Hypothalamus (tissue), 51 donors: ENCODE measurements at regions not wholly inside any gene's neighbourhood (a gene's known extent, or its start where the extent isn't known, plus 50 kb on each side); places are given as distances from the start of the nearest gene placed in this dataset.
"Not testable (repeated sequence)": the region's sequence is repeated elsewhere in the genome, so short reads cannot be mapped to it uniquely, and the experiment has no call there.

Source experiments
- DNase-seq, 51 donors: peaks; one replicate each; lab custom pipeline; 2025; lab: John Stamatoyannopoulos, UW

DNA sequence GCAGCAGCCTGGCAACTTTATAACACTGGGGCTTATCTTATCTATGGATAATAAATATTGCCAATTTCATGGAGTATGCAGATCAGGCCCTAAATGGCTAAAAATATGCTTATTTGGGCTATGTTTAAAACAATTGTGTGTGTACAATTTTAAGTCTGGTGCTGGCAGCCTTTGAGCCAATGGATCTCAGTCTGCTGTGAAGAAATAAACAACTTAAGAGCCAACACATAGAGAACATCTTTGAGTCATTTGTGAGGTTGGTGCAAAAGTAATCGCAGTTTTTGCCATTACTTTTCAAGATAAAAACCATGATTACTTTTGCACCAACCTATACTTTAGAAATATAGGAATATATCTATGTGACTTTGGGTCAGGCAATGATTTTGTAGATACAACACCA, 129.1 kb upstream of the CARMIL1 start:
- no peak for DNase-seq

DNA sequence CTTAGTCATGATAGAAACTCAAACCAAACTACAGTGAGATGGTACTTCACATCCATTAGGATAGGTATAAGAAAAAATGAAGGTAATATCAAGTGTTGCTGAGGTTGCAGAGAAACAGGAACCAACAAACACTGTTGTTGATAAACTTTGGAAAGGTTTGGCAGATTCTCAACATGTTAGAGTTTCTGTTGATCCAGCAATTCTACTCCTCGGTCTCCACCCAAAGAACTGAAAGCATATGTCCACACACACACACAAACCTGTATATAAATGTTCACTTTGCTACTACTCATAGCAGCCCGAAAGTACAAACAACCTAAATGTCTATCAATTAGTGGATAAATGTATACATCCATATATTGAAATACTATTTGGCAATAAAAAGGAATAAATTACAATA, 128.3 kb upstream of the CARMIL1 start:
- DNase-seq, result no peak

DNA sequence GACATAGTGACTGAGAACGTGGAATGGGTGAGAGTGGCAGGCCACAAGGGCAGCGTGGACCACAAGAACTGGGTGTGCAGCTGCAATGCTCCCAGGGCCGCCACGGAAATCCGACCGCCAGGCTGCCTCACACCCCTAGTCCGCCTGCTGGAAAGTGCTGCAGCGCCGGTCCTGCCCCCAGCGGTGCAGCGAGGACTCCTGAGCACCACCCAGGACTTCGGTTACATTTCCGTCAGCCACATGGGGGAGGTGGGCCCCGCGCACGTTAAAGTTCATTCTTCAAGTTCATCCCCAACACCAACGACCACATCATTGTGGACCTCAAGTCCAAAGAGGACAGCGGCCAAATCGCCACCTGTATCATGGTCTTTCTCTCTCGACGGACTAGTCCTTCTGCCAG, 126.1 kb upstream of the CARMIL1 start:
- DNase-seq, result no peak

DNA sequence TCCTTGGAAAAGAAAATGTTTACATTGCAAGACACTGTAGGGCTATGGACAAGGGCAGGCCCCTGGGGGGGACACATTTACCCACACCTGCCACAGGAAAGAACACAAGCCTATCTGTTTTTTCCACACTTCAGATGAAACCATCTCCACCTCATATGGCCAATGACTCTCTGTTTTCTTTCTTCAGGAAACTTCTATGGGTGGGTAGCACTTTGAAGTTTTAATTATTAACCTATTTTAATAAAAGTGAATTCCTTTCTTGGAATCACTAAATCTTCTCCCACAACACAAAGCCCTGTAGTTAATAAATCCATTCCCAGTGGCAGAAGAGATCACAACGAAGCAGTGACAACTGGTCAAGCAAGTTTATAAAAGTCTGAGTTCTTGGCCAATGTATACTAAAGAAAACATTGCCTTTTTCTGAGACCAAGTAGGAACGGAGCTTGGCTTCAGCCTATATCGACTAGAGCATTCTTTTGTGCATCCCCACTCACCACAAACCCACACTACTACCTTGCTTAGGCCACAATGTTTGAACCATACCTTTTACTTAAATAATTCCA, 125.1 kb upstream of the CARMIL1 start:
- DNase-seq, result no peak

DNA sequence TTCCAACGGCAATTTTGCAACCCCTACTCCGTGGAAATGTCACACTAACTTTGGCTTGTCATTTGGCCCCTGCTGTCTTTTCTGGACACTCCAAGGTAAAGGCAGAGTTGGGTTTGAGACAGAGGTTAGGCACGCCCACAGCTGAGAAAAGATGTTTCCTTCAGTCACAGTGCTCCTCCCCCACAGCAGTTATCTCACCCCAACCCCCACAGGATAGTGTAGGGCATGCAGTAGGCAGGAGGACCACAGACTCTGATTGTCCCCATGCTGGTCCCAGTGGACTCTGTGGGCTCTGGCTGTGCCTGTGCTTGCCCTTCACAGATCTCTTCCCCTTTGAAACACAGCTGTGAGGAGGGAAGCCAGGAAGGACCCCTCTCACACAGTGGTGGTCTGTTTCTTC, 124.0 kb upstream of the CARMIL1 start:
- DNase-seq, result no peak

DNA sequence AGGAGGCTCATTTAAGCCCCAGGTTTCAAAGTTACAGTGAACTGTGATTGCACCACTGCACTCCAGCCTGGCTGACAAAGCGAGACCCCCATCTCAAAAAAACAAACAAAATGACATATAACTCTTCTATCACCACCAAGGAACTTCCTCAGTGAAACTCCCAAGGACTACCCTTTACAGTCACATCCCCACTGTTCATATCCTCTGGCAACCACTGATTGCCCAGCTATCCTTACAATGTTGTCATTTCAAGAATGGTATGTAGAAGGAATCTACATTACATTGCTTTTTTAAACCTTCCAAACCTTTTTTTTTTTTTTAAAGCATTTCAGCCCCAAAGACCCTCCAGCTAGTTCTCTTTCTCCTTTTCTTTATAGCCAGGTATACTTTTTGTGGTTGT, 123.1 kb upstream of the CARMIL1 start:
- DNase-seq, result no peak

DNA sequence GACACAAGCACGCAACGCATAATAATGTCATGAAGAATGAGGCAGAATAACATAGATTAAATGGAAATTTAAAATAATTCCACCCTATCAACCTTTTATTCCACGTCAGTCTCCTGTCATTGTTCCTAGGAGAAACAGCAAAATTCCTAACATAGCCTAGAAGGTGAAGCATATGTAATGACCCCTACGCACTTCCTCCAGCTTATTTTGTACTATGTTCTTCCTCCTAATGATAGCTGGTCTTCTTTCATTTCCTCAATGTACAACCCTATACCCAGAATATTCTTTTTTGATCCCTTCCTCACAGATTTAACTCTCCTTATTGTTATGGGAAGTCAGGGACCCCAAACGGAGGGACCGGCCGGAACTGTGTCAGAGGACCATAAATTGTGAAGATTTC, 122.0 kb upstream of the CARMIL1 start:
- no peak for DNase-seq

DNA sequence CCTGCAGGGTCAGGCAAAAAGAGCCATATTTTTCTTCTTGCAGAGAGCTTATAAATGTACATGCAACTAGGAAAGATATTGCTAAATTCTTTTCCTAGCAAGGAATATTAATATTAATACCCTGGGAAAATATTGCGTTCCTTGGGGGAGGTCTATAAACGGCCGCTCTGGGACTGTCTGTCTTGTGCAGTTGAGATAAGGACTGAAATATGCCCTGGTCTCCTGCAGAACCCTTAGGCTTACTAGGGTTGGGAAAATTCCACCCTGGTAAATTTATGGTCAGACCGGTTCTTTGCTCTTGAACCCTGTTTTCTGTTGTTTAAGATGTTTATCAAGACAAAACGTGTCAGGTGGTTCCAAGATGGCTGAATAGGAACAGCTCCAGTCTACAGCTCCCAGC, 121.3 kb upstream of the CARMIL1 start:
- DNase-seq, result no peak

DNA sequence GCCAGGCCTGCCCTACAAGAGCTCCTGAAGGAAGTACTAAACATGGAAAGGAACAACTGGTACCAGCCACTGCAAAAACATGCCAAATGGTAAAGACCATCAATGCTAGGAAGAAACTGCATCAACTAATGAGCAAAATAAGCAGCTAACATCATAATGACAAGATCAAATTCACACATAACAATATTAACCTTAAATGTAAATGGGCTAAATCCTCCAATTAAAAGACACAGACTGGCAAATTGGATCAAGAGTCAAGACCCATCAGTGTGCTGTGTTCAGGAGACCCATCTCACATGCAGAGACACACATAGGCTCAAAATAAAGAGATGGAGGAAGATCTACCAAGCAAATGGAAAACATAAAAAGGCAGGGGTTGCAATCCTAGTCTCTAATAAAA, 119.0 kb upstream of the CARMIL1 start:
- DNase-seq, result not testable (repeated sequence)

DNA sequence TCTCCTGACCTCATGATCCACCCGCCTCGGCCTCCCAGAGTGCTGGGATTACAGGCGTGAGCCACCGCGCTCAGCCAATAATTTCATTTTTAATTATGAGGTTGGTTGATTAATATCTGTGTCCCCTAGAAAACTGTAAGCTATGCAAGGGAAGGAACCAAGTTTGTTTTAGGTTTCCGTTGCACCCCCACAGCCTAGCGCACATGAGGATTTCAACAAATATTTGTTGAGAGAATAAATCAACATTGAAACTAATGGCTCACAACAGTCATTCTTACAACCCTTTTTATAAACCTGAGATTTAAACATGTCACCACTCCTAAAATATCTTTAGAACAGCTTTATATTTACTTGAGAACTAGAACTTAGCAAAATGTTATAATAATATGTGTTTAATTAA, 114.0 kb upstream of the CARMIL1 start:
- no peak for DNase-seq

DNA sequence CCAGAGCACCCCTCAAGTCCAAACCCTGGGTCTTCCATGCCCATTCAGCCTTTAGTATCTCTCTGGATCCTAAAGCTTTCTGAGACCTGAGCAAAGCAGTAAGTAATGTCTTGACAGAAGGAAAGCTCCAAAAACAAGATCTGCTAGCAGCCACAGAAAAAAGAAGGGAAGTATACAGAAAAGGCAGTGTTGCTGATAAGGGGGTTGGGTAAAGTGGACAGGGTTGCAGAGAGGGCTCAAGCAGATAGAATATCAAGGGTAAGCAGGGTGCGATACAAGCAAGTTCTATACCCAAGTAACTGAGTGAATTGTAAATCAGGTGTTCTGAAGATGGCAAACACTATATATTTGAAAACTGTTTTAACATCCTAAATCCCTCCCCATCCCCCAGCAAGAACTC, 113.4 kb upstream of the CARMIL1 start:
- DNase-seq, result no peak

DNA sequence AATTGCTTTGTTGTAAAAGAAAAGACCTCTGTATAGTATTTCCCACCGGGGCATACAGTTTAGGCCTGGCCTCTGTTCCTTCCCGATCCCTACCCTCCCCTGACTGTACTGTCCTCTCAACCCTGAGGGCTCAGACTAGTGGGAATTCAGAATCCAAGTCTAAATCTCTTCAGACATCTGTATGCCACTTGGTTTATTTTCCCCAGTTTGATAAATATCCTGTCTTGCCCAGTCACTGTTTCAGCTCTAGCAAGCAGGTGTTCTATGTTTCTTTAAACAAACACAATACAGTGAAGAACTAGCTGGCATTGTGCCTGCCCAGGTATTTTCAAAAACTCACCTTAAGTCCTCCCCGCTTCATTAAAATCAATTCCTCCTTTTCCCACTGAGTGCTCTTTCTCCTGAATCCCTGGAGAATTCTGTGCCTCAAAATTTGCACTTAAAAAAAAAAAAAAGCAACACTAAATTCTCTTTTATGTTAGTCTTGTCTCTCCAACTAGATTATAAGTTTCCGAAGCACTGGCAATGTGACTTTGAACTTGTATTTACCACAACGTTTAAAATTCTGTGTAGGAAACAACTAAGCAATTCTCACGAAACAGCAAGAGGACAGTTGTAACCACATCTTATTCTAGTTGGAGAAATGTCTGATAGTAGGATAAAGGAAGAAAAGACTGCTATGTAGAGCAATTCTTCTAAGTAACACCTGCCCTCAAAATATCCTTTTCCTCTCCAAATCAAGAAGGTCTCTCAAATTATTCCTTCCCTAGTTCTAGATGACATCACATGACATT, 112.0 kb upstream of the CARMIL1 start:
- no peak for DNase-seq

DNA sequence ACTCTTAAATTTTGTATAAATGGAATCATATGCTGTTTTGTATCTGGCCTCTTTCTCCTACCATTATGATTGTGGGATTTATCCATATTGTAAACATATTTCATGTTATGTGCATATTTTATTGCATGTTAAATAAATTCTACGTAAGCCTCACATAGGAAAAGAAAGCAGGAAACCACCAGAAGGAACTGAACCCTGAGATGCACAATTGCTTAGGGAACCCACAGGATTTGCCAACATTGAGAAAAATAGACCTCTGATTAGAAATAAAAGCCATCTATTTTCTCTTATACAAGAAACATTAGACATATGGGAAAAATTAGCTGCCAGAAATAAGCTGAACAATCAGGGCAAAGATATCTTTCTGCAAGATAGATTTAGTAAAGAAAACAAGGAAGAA, 111.2 kb upstream of the CARMIL1 start:
- no peak for DNase-seq

DNA sequence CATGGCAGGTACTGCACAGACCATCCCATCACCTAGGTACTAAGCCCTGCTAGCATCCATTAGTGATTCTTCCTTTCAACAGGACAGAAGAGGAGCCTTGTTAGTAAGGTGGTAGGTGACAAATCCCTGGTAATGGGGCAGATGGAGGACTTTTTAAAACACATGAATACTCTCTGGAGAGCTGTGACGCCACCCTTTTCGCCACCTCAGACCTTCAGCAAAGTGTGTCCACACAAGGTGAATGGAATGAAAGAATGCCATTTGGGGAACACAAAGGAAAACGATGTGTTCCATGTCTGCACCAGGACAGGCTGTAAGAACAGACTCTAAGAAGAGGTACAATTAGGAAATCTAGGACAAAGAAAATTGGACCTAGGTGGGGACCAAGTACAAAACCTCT, 110.5 kb upstream of the CARMIL1 start:
- no peak for DNase-seq

DNA sequence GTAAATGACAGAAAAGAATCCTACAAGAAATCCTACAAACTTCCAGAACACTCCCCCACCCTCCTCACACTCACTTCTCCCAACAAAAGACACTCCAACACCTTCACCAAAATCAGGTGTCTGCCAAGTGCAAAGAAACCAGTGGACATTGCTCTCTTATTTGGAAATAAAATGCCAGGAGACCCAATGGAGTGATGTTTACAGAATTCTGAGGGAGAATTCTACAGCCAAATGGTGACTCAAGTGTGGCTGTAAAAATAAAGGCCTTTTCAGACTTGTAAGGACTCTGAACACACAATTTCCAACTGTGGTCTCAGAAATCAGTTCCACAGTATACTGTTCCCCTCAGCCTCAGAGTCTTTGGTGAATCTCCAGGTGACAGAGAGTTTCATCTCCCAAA, 109.6 kb upstream of the CARMIL1 start:
- DNase-seq, result no peak

DNA sequence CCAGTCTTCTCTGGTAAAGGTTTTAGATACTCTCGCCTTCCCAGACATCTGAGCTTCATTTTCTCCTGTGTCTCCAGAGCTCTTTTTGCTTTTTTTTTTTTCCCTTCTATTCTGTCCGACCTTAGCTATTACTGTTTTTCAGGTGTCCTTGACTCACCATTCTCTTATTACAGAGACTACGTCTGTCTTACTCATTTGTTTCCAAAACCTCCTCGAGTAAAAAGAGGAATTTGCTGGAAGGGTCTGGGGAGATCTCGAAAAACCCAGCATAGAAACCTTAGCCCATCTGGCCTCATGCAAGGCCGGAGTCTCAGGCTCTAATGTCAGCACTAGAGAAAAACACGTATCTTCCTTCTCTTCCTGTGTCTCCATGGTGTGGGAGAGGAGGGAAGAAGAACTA, 109.2 kb upstream of the CARMIL1 start:
- DNase-seq, result no peak

DNA sequence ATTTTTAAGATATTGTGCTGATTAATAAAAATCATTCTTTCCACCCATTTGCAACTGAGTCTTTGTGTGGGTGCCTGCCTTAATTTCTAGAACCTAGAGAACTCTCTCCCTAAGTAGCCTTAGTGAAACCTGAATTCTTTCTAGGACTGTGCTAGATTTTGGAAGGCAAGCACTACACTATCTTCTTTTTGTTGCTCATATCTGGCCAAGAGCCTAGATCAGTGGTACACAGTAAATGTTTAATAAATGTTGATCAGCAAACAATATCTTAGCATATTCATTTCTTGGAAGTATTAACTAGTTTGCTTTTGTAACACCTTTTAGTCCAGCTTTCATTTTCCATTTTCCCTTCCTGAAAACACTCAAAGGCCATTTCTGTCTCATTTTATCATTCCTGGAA, 108.5 kb upstream of the CARMIL1 start:
- no peak for DNase-seq

DNA sequence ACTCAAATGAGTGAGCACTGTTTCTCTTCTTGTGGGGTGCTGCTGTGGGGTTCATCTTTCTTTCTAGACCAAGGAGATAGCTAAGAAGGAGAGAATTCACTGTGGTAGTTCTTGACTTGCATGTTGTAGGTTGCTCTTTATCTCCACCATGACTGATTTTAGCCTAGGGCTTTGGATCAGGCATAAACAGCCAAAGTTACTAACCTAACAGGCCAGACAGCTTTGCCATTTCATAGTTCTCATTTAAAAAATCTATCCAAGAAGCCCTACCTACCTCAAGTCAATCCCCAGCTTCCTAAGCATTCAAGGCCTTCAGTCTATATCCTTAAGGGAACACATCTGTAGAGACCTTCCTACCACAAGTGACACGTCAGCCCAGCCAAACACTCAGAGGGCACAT, 107.9 kb upstream of the CARMIL1 start:
- DNase-seq, result no peak

DNA sequence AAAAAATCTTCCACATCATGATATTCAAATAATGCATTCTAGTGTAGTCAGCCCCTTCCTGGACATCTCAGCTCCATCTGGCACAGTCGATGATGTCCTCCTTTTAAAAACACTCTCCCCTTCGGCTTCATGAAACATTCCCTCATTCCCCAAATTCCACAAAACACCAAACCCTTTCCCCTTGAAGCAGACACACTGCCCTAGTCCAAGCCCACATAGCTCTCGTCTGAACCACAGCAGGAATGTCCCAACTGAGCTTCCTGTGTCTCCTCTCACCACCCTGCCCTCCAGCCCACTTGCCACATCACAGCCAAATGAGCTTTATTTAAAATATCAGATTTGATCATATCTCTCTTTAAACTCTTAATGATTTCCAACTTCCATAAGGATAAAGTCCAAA, 106.4 kb upstream of the CARMIL1 start:
- DNase-seq, result no peak

DNA sequence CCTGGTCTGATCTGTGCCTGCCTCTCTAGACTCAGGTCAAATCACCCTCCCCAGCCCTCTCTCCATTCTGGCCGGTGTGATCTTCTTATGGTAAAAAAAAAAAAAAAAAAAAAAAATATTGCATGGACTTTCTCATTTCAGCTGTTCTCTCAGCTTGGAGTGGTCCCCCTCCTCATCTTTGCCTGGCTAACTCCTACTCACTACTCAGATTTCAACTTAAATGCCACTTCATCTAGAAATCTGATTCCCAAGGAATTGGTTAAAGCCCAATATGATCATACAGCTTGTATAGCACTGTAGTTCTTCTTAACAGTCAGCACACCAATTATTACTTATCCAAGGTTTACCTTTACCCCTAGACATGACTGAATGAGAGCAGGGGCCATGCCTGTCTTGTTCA, 105.9 kb upstream of the CARMIL1 start:
- no peak for DNase-seq

DNA sequence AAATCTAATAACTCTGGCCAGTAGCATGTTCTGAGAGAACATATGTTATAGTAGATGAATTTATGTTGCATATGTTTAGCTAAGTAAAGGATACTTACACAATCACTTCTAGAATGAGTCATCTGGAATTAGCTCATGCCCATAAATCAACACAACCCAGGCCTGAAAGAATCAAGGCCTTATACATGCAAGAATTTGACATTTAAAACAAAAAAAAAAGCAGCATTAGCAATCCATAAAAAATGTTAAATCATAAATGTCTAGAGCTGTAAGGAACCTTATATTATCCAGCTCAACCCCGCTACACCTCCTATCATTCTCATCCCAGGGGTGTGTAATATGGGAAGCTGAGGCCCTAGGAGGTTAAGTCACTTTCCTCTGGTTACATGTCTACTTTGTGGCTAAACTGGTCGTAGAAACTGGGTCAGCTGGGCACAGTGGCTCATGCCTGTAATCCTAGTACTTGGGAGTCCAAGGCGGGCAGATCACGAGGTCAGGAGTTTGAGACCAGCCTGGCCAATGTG, 105.2 kb upstream of the CARMIL1 start:
- no peak for DNase-seq

DNA sequence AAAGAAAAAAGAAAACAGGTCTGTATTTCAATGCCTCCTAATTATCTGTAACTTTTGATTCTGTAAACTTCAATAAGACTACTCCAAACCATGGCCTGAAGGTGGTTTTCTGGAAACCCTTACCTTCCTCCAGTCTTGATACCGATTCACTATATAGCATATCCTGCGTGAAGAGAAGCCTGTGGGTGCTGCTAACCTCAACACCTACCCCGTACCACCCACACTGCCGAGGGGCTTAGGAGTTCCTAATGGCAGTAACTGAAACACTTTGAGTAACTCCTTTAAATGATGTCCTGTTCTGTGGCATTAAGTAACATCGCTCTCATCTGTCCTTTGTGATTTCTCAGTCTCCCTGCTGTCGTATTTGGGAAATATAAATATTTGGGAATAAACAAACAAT, 104.5 kb upstream of the CARMIL1 start:
- DNase-seq, result no peak

DNA sequence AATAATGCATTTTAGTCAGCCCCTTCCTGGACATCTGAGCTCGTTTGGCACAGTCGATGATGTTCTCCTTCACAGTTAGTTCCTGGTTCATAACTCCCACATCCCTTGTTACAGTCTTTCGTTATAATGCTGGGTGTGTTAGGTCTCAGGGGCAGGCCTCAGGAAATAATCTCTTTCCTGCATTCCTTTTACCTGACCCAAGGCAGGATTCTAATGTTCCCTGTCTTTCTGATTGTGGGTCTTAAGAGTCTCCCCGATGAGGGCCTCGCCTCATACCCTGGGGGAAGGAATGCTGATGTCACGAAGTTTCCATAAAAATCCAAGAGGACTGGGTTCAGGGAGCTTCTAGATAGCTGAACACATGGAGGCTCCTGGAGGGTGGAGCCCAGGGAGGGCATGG, 104.0 kb upstream of the CARMIL1 start:
- no peak for DNase-seq
